ENCODE measurements at regions not wholly inside any gene's neighbourhood (a gene's known extent, or its start where the extent isn't known, plus 50 kb on each side); places are given as distances from the start of the nearest gene placed in this dataset.

- POLR2A ChIA-PET (ENCODE audit: low non-redundant PET) = no interaction called here
- intact Hi-C loops (cut with micrococcal nuclease; ENCODE audit: unreplicated experiment) = no loop called here
- Histone ChIP-seq H3K4me1 (ENCODE audit: insufficient read depth, low read length, poor library complexity, severe bottlenecking) (no peaks in the 10 kb centered on the region), H3K4me3 (ENCODE audit: low read depth, low read length, poor library complexity, severe bottlenecking) (no peak overlapping the region), H3K36me3 (ENCODE audit: insufficient read depth, low read length, poor library complexity, severe bottlenecking) (no peaks in the 10 kb centered on the region), H3K27ac (ENCODE audit: low read depth, low read length, poor library complexity, severe bottlenecking) (no peak overlapping the region), H3K9me3 (ENCODE audit: low read depth, low read length, poor library complexity, severe bottlenecking) (no peaks in the 10 kb centered on the region), H3K27me3 (replicated peaks; ENCODE audit: insufficient read depth, low read depth, low read length, poor library complexity) (no peaks in the 10 kb centered on the region)
- TF ChIP-seq CTCF (conservative IDR thresholded peaks at IDR 0.05; ENCODE audit: low read depth, low read length) = 0 out of 2 replicates have a peak, but pooled peaks have one; percentile 0
- TF ChIP-seq EZH2 (IDR thresholded peaks at IDR 0.05; ENCODE audit: borderline replicate concordance, low read depth, low read length, poor library complexity, severe bottlenecking) = no peak
- DNase-seq (ENCODE audit: low spot score) = no peak
- CTCF ChIA-PET = no interaction called here
- no TSS peak for BruUV-seq (replicated peaks)
Observed at GRCh38 chr5:73312872-73313510, 135.6 kb downstream of the FOXD1 start.

GRCh38 chr5:73312146-73312871, 136.3 kb downstream of the FOXD1 start:
- CTCF ChIA-PET = no interaction called here
- Histone ChIP-seq H3K27me3 (replicated peaks; ENCODE audit: insufficient read depth, low read depth, low read length, poor library complexity) (no peaks in the 10 kb centered on the region), H3K27ac (ENCODE audit: low read depth, low read length, poor library complexity, severe bottlenecking) (no peak overlapping the region), H3K9me3 (ENCODE audit: low read depth, low read length, poor library complexity, severe bottlenecking) (no peaks in the 10 kb centered on the region), H3K4me1 (ENCODE audit: insufficient read depth, low read length, poor library complexity, severe bottlenecking) (no peaks in the 10 kb centered on the region), H3K4me3 (ENCODE audit: low read depth, low read length, poor library complexity, severe bottlenecking) (no peak overlapping the region), H3K36me3 (ENCODE audit: insufficient read depth, low read length, poor library complexity, severe bottlenecking) (no peaks in the 10 kb centered on the region)
- no TSS peak for BruUV-seq (replicated peaks)
- POLR2A ChIA-PET (ENCODE audit: low non-redundant PET) = no interaction called here
- intact Hi-C loops (cut with micrococcal nuclease; ENCODE audit: unreplicated experiment) = no loop called here
- DNase-seq (ENCODE audit: low spot score) = no peak
- no peak for TF ChIP-seq EZH2 (IDR thresholded peaks at IDR 0.05; ENCODE audit: borderline replicate concordance, low read depth, low read length, poor library complexity, severe bottlenecking)
- 0 out of 2 replicates have a peak, but pooled peaks have one; percentile 10 for TF ChIP-seq CTCF (conservative IDR thresholded peaks at IDR 0.05; ENCODE audit: low read depth, low read length)

GRCh38 chr5:73311291-73312110, 137.1 kb downstream of the FOXD1 start:
- ChIA-PET CTCF (no interaction called here), POLR2A (ENCODE audit: low non-redundant PET) (no interaction called here)
- DNase-seq (ENCODE audit: low spot score) = peak; percentile 34
- intact Hi-C loops (cut with micrococcal nuclease; ENCODE audit: unreplicated experiment) = no loop called here
- no peak for TF ChIP-seq CTCF (conservative IDR thresholded peaks at IDR 0.05; ENCODE audit: low read depth, low read length)
- no peak for TF ChIP-seq EZH2 (IDR thresholded peaks at IDR 0.05; ENCODE audit: borderline replicate concordance, low read depth, low read length, poor library complexity, severe bottlenecking)
- Histone ChIP-seq H3K27ac (ENCODE audit: low read depth, low read length, poor library complexity, severe bottlenecking) (no peak overlapping the region), H3K4me1 (ENCODE audit: insufficient read depth, low read length, poor library complexity, severe bottlenecking) (no peaks in the 10 kb centered on the region), H3K4me3 (ENCODE audit: low read depth, low read length, poor library complexity, severe bottlenecking) (no peak overlapping the region), H3K36me3 (ENCODE audit: insufficient read depth, low read length, poor library complexity, severe bottlenecking) (no peaks in the 10 kb centered on the region), H3K9me3 (ENCODE audit: low read depth, low read length, poor library complexity, severe bottlenecking) (no peaks in the 10 kb centered on the region), H3K27me3 (replicated peaks; ENCODE audit: insufficient read depth, low read depth, low read length, poor library complexity) (no peaks in the 10 kb centered on the region)
- no TSS peak for BruUV-seq (replicated peaks)

Data from A673 (cell line).